ENCODE measurements at regions not wholly inside any gene's neighbourhood (a gene's known extent, or its start where the extent isn't known, plus 50 kb on each side); places are given as distances from the start of the nearest gene placed in this dataset.

- TF ChIP-seq CTCF (IDR thresholded peaks at IDR 0.05) (no peak), POLR2AphosphoS5 (IDR thresholded peaks at IDR 0.05) (no peak), POLR2A (IDR thresholded peaks at IDR 0.05) (no peak)
These were observed 99.8 kb downstream of the EBNA1BP2 start for GRCh38 chr1:43072314-43072713.

Measured in suprapubic skin (tissue), 4 donors.